ENCODE measurements at regions not wholly inside any gene's neighbourhood (a gene's known extent, or its start where the extent isn't known, plus 50 kb on each side); places are given as distances from the start of the nearest gene placed in this dataset.

DNA sequence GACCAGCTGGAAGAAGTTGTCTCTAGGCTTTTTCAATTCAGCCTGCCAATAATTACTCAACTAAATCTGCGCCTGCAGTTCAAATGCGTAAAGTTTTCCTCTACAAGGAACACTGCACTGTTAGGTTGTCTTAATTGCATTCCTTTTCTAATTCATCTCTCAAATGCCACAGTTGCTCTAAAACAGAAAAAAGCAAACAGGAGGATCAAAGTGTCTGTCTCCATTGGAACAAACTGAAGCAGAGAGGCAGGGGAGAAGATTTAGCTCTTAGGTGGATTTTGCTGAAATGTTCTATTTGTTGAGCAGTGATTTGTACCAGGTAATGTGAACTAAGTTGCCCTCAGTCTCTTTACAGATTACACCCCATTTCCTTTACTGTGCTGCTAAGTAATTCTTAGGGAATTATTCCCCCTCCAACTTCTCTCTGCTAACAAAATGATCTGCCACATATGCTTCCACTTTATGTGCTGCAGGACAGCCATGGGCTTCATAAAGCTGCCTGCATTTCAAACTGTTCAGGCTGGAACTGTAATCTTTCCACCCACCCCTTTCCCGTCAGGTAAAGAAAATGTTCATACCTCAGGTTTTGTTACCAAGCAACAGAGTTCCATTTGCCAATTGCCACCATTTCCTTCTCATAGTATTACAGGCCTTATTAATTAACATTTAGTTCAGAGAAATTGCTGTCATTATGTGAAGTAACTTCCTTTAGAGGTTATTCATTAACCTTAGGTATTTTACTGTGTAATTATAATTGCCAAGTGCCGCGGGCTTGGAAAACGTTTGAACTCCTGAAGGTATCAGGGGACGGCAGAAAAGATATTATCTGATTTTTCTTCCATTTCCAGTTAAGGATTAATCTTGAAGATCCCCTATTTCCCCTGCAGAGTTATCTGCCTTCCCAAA is 149.3 kb downstream of the SPRY1 start:
- Histone ChIP-seq H3K9ac (no peak overlapping the region), H3K36me3 (ENCODE audit: insufficient read depth) (no peaks in the 10 kb centered on the region), H3K27me3 (ENCODE audit: insufficient read depth, low read depth) (no peaks in the 10 kb centered on the region), H3K4me2 (no peak overlapping the region), H3K4me1 (ENCODE audit: low read depth, poor library complexity, severe bottlenecking) (no peaks in the 10 kb centered on the region), H2AFZ (ENCODE audit: low read depth) (no peak overlapping the region), H4K20me1 (ENCODE audit: insufficient read depth) (no peaks in the 10 kb centered on the region), H3K79me2 (ENCODE audit: insufficient read depth, low read depth) (no peaks in the 10 kb centered on the region), H3K4me3 (IDR thresholded peaks at IDR 0.05; ENCODE audit: insufficient read depth, low read depth, low read length) (no peak overlapping the region), H3K27ac (no peak overlapping the region)
- TF ChIP-seq CTCF (conservative IDR thresholded peaks at IDR 0.05; ENCODE audit: low read depth, low read length): no peak

GRCh38 chr4:123546573-123547060 is 150.0 kb downstream of the SPRY1 start:
- Histone ChIP-seq H3K79me2 (ENCODE audit: insufficient read depth, low read depth) (no peaks in the 10 kb centered on the region), H3K4me1 (ENCODE audit: low read depth, poor library complexity, severe bottlenecking) (no peaks in the 10 kb centered on the region), H2AFZ (ENCODE audit: low read depth) (no peak overlapping the region), H3K4me2 (no peak overlapping the region), H3K36me3 (ENCODE audit: insufficient read depth) (no peaks in the 10 kb centered on the region), H3K4me3 (IDR thresholded peaks at IDR 0.05; ENCODE audit: insufficient read depth, low read depth, low read length) (no peak overlapping the region), H3K9ac (no peak overlapping the region), H3K27me3 (ENCODE audit: insufficient read depth, low read depth) (no peaks in the 10 kb centered on the region), H4K20me1 (ENCODE audit: insufficient read depth) (no peaks in the 10 kb centered on the region), H3K27ac (no peak overlapping the region)
- TF ChIP-seq CTCF (conservative IDR thresholded peaks at IDR 0.05; ENCODE audit: low read depth, low read length): no peak

DNA sequence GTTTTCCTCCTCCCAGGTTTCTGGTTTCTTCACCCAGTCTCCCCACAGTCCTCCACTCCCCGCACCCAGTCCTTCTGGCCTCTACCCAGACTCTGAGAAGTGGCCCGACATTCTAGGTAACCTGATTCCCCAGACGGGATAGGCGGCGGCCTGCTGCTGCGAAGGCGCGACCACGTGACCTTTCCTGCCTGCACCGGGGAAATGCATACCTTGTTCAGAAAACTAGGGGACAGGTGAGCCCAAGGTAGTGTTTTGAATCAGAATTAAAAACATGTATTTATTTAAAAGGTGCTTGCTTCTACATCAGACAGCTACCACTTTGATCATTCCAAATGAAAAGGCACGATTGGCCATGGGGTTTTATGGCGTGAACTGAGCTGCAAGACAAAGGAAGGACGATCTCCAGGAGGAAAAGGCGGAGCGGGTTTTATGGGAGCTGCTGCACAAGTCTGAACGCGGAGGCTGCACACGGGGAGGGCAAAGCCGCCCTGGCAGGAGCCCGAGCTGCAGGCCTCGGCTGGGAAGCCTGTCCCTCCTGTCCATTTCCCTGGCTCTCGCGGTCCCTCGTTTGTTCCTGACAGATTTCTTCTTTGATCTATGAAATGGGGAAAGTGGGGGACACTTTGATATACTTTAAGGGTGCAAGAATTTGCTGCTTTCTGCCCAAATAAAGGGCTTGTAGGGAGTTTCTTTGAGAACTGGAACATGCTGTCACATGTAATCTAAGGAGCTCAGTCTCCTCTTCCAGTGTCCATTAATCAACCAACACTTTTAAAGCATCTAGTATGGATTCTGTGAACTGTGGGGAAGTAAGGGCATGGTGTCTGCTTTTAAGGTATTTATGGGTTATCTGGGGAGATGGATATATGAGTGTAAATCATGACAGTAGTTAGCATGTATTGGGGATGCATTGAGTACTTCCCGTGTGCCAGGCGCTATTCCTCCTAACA is 150.9 kb downstream of the SPRY1 start:
- no peaks in the 10 kb centered on the region for H3K79me2 ChIP-seq (ENCODE audit: insufficient read depth, low read depth)
- H3K4me3 ChIP-seq (IDR thresholded peaks at IDR 0.05; ENCODE audit: insufficient read depth, low read depth, low read length): no peak overlapping the region
- no peak overlapping the region for H3K27ac ChIP-seq
- no peaks in the 10 kb centered on the region for H3K4me1 ChIP-seq (ENCODE audit: low read depth, poor library complexity, severe bottlenecking)
- no peak for TF ChIP-seq CTCF (conservative IDR thresholded peaks at IDR 0.05; ENCODE audit: low read depth, low read length)
- H4K20me1 ChIP-seq (ENCODE audit: insufficient read depth): no peaks in the 10 kb centered on the region
- H3K27me3 ChIP-seq (ENCODE audit: insufficient read depth, low read depth): no peaks in the 10 kb centered on the region
- H3K4me2 ChIP-seq: no peak overlapping the region
- H3K9ac ChIP-seq: no peak overlapping the region
- H2AFZ ChIP-seq (ENCODE audit: low read depth): no peak overlapping the region
- H3K36me3 ChIP-seq (ENCODE audit: insufficient read depth): no peaks in the 10 kb centered on the region

- Histone ChIP-seq H3K4me1 (ENCODE audit: low read depth, poor library complexity, severe bottlenecking) (no peaks in the 10 kb centered on the region), H3K79me2 (ENCODE audit: insufficient read depth, low read depth) (no peaks in the 10 kb centered on the region), H3K36me3 (ENCODE audit: insufficient read depth) (no peaks in the 10 kb centered on the region), H3K27me3 (ENCODE audit: insufficient read depth, low read depth) (no peaks in the 10 kb centered on the region), H3K4me2 (no peak overlapping the region), H4K20me1 (ENCODE audit: insufficient read depth) (no peaks in the 10 kb centered on the region), H3K4me3 (IDR thresholded peaks at IDR 0.05; ENCODE audit: insufficient read depth, low read depth, low read length) (no peak overlapping the region), H2AFZ (ENCODE audit: low read depth) (no peak overlapping the region), H3K9ac (no peak overlapping the region), H3K27ac (no peak overlapping the region)
- TF ChIP-seq CTCF (conservative IDR thresholded peaks at IDR 0.05; ENCODE audit: low read depth, low read length): no peak
Observed at GRCh38 chr4:123553279-123553678, 156.7 kb downstream of the SPRY1 start.

Data from KMS-11 (cell line).